ENCODE measurements at regions not wholly inside any gene's neighbourhood (a gene's known extent, or its start where the extent isn't known, plus 50 kb on each side); places are given as distances from the start of the nearest gene placed in this dataset.

- CTCF ChIA-PET, result no interaction called here
- POLR2A ChIA-PET, result no interaction called here
- no peak for DNase-seq
Observed at GRCh38 chr12:114976959-114977358, 293.0 kb upstream of the TBX3 start.

GRCh38 chr12:114976372-114976771, 292.4 kb upstream of the TBX3 start:
- ChIA-PET CTCF (no interaction called here), POLR2A (no interaction called here)
- H3K27ac ChIP-seq (ENCODE audit: insufficient read depth in 1 of 2, low read depth in 1 of 2, low read length in 2 of 2, poor library complexity in 1 of 2, severe bottlenecking in 2 of 2), result no peak overlapping the region
- 86% methylated on average over 1 of the region's 2 CpGs for WGBS (ENCODE audit: insufficient coverage)
- H3K4me3 ChIP-seq (ENCODE audit: control insufficient read depth in 1 of 7, extremely low read depth in 1 of 7, insufficient read depth in 4 of 7, low read depth in 2 of 7, low read length in 6 of 7), result no peak overlapping the region
- no peaks in the 10 kb centered on the region for H3K9me3 ChIP-seq (ENCODE audit: control extremely low read depth in 1 of 5, control insufficient read depth in 4 of 5, insufficient read depth in 2 of 5, low read depth in 1 of 5, low read length in 4 of 5)
- no peaks in the 10 kb centered on the region for H3K4me1 ChIP-seq (ENCODE audit: control extremely low read depth in 1 of 4, control insufficient read depth in 4 of 4, insufficient read depth in 4 of 4, low read length in 3 of 4)
- H3K36me3 ChIP-seq (ENCODE audit: control insufficient read depth in 4 of 4, insufficient read depth in 4 of 4, low read length in 3 of 4), result no peaks in the 10 kb centered on the region
- DNase-seq, result no peak
- H3K27me3 ChIP-seq (replicated peaks in 2 of 5; ENCODE audit: control insufficient read depth in 4 of 5, insufficient read depth in 5 of 5, low read length in 4 of 5), result no peaks in the 10 kb centered on the region

More at GRCh38 chr12:114976959-114977358, 293.0 kb upstream of the TBX3 start:
- Histone ChIP-seq H3K4me3 (ENCODE audit: control insufficient read depth in 1 of 7, extremely low read depth in 1 of 7, insufficient read depth in 4 of 7, low read depth in 2 of 7, low read length in 6 of 7) (no peak overlapping the region), H3K36me3 (ENCODE audit: control insufficient read depth in 4 of 4, insufficient read depth in 4 of 4, low read length in 3 of 4) (no peaks in the 10 kb centered on the region), H3K4me1 (ENCODE audit: control extremely low read depth in 1 of 4, control insufficient read depth in 4 of 4, insufficient read depth in 4 of 4, low read length in 3 of 4) (no peaks in the 10 kb centered on the region), H3K27ac (ENCODE audit: insufficient read depth in 1 of 2, low read depth in 1 of 2, low read length in 2 of 2, poor library complexity in 1 of 2, severe bottlenecking in 2 of 2) (no peak overlapping the region), H3K9me3 (ENCODE audit: control extremely low read depth in 1 of 5, control insufficient read depth in 4 of 5, insufficient read depth in 2 of 5, low read depth in 1 of 5, low read length in 4 of 5) (no peaks in the 10 kb centered on the region), H3K27me3 (replicated peaks in 2 of 5; ENCODE audit: control insufficient read depth in 4 of 5, insufficient read depth in 5 of 5, low read length in 4 of 5) (no peaks in the 10 kb centered on the region)

- Histone ChIP-seq H3K27me3 (replicated peaks in 2 of 5; ENCODE audit: control insufficient read depth in 4 of 5, insufficient read depth in 5 of 5, low read length in 4 of 5) (no peaks in the 10 kb centered on the region), H3K4me1 (ENCODE audit: control extremely low read depth in 1 of 4, control insufficient read depth in 4 of 4, insufficient read depth in 4 of 4, low read length in 3 of 4) (no peaks in the 10 kb centered on the region), H3K4me3 (ENCODE audit: control insufficient read depth in 1 of 7, extremely low read depth in 1 of 7, insufficient read depth in 4 of 7, low read depth in 2 of 7, low read length in 6 of 7) (no peak overlapping the region), H3K9me3 (ENCODE audit: control extremely low read depth in 1 of 5, control insufficient read depth in 4 of 5, insufficient read depth in 2 of 5, low read depth in 1 of 5, low read length in 4 of 5) (no peaks in the 10 kb centered on the region), H3K27ac (ENCODE audit: insufficient read depth in 1 of 2, low read depth in 1 of 2, low read length in 2 of 2, poor library complexity in 1 of 2, severe bottlenecking in 2 of 2) (no peak overlapping the region), H3K36me3 (ENCODE audit: control insufficient read depth in 4 of 4, insufficient read depth in 4 of 4, low read length in 3 of 4) (no peaks in the 10 kb centered on the region)
- POLR2A ChIA-PET, result no interaction called here
- CTCF ChIA-PET, result no interaction called here
- WGBS (ENCODE audit: insufficient coverage), result no CpG with 5 or more reads among the region's 4 CpGs
- DNase-seq, result no peak
Observed at GRCh38 chr12:114975640-114976310, 291.8 kb upstream of the TBX3 start.

- H3K9me3 ChIP-seq (ENCODE audit: control extremely low read depth in 1 of 5, control insufficient read depth in 4 of 5, insufficient read depth in 2 of 5, low read depth in 1 of 5, low read length in 4 of 5), result no peaks in the 10 kb centered on the region
- H3K4me3 ChIP-seq (ENCODE audit: control insufficient read depth in 1 of 7, extremely low read depth in 1 of 7, insufficient read depth in 4 of 7, low read depth in 2 of 7, low read length in 6 of 7), result no peak overlapping the region
- WGBS (ENCODE audit: insufficient coverage), result 84% methylated on average over 2 of the region's 6 CpGs
- CTCF ChIA-PET, result no interaction called here
- POLR2A ChIA-PET, result no interaction called here
- no peak for DNase-seq
- H3K27ac ChIP-seq (ENCODE audit: insufficient read depth in 1 of 2, low read depth in 1 of 2, low read length in 2 of 2, poor library complexity in 1 of 2, severe bottlenecking in 2 of 2), result no peak overlapping the region
- no peaks in the 10 kb centered on the region for H3K4me1 ChIP-seq (ENCODE audit: control extremely low read depth in 1 of 4, control insufficient read depth in 4 of 4, insufficient read depth in 4 of 4, low read length in 3 of 4)
- no peaks in the 10 kb centered on the region for H3K36me3 ChIP-seq (ENCODE audit: control insufficient read depth in 4 of 4, insufficient read depth in 4 of 4, low read length in 3 of 4)
- H3K27me3 ChIP-seq (replicated peaks in 2 of 5; ENCODE audit: control insufficient read depth in 4 of 5, insufficient read depth in 5 of 5, low read length in 4 of 5), result no peaks in the 10 kb centered on the region
Observed at GRCh38 chr12:114974826-114975639, 291.1 kb upstream of the TBX3 start.

- H3K27ac ChIP-seq (ENCODE audit: insufficient read depth in 1 of 2, low read depth in 1 of 2, low read length in 2 of 2, poor library complexity in 1 of 2, severe bottlenecking in 2 of 2), result no peak overlapping the region
- POLR2A ChIA-PET, result no interaction called here
- CTCF ChIA-PET, result no interaction called here
- no peak overlapping the region for H3K4me3 ChIP-seq (ENCODE audit: control insufficient read depth in 1 of 7, extremely low read depth in 1 of 7, insufficient read depth in 4 of 7, low read depth in 2 of 7, low read length in 6 of 7)
- no peaks in the 10 kb centered on the region for H3K4me1 ChIP-seq (ENCODE audit: control extremely low read depth in 1 of 4, control insufficient read depth in 4 of 4, insufficient read depth in 4 of 4, low read length in 3 of 4)
- no peak for DNase-seq
- no peaks in the 10 kb centered on the region for H3K36me3 ChIP-seq (ENCODE audit: control insufficient read depth in 4 of 4, insufficient read depth in 4 of 4, low read length in 3 of 4)
- H3K27me3 ChIP-seq (replicated peaks in 2 of 5; ENCODE audit: control insufficient read depth in 4 of 5, insufficient read depth in 5 of 5, low read length in 4 of 5), result no peaks in the 10 kb centered on the region
- no peaks in the 10 kb centered on the region for H3K9me3 ChIP-seq (ENCODE audit: control extremely low read depth in 1 of 5, control insufficient read depth in 4 of 5, insufficient read depth in 2 of 5, low read depth in 1 of 5, low read length in 4 of 5)
- 100% methylated on average over 2 of the region's 2 CpGs for WGBS (ENCODE audit: insufficient coverage)
Observed at GRCh38 chr12:114974333-114974732, 290.4 kb upstream of the TBX3 start.

GRCh38 chr12:114968727-114969126, 284.8 kb upstream of the TBX3 start:
- Histone ChIP-seq H3K27ac (ENCODE audit: insufficient read depth in 1 of 2, low read depth in 1 of 2, low read length in 2 of 2, poor library complexity in 1 of 2, severe bottlenecking in 2 of 2) (no peak overlapping the region), H3K9me3 (ENCODE audit: control extremely low read depth in 1 of 5, control insufficient read depth in 4 of 5, insufficient read depth in 2 of 5, low read depth in 1 of 5, low read length in 4 of 5) (no peaks in the 10 kb centered on the region), H3K36me3 (ENCODE audit: control insufficient read depth in 4 of 4, insufficient read depth in 4 of 4, low read length in 3 of 4) (no peaks in the 10 kb centered on the region), H3K27me3 (replicated peaks in 2 of 5; ENCODE audit: control insufficient read depth in 4 of 5, insufficient read depth in 5 of 5, low read length in 4 of 5) (no peaks in the 10 kb centered on the region), H3K4me1 (ENCODE audit: control extremely low read depth in 1 of 4, control insufficient read depth in 4 of 4, insufficient read depth in 4 of 4, low read length in 3 of 4) (no peaks in the 10 kb centered on the region), H3K4me3 (ENCODE audit: control insufficient read depth in 1 of 7, extremely low read depth in 1 of 7, insufficient read depth in 4 of 7, low read depth in 2 of 7, low read length in 6 of 7) (no peak overlapping the region)
- ChIA-PET CTCF (no interaction called here), POLR2A (no interaction called here)
- WGBS (ENCODE audit: insufficient coverage), result 93% methylated on average over 4 of the region's 4 CpGs
- DNase-seq, result no peak

GRCh38 chr12:114967151-114967550, 283.2 kb upstream of the TBX3 start:
- Histone ChIP-seq H3K36me3 (ENCODE audit: control insufficient read depth in 4 of 4, insufficient read depth in 4 of 4, low read length in 3 of 4) (no peaks in the 10 kb centered on the region), H3K27ac (ENCODE audit: insufficient read depth in 1 of 2, low read depth in 1 of 2, low read length in 2 of 2, poor library complexity in 1 of 2, severe bottlenecking in 2 of 2) (no peak overlapping the region), H3K4me1 (ENCODE audit: control extremely low read depth in 1 of 4, control insufficient read depth in 4 of 4, insufficient read depth in 4 of 4, low read length in 3 of 4) (no peaks in the 10 kb centered on the region), H3K27me3 (replicated peaks in 2 of 5; ENCODE audit: control insufficient read depth in 4 of 5, insufficient read depth in 5 of 5, low read length in 4 of 5) (no peaks in the 10 kb centered on the region), H3K9me3 (ENCODE audit: control extremely low read depth in 1 of 5, control insufficient read depth in 4 of 5, insufficient read depth in 2 of 5, low read depth in 1 of 5, low read length in 4 of 5) (no peaks in the 10 kb centered on the region), H3K4me3 (ENCODE audit: control insufficient read depth in 1 of 7, extremely low read depth in 1 of 7, insufficient read depth in 4 of 7, low read depth in 2 of 7, low read length in 6 of 7) (no peak overlapping the region)
- no peak for DNase-seq
- POLR2A ChIA-PET, result no interaction called here
- WGBS (ENCODE audit: insufficient coverage), result 89% methylated on average over 4 of the region's 5 CpGs
- CTCF ChIA-PET, result interaction anchor here (0.7 kb wide), 1 partner anchor 25 kb away, joined by 3 read pairs; no protein-coding TSS in a partner anchor
